Breast epithelium (tissue), 3 donors: ENCODE measurements at regions not wholly inside any gene's neighbourhood (a gene's known extent, or its start where the extent isn't known, plus 50 kb on each side); places are given as distances from the start of the nearest gene placed in this dataset.

Experiments used
- POLR2A ChIP-seq: fragments of 450-650 bp; IDR thresholded peaks from one replicate; pipeline ENCODE4 v1.6.1; 2016; ENCODE audit warnings: antibody characterized with exemption, mild to moderate bottlenecking, moderate library complexity
- TF ChIP-seq, protein P1 (sequence below), 3 donors: fragments of 450-650 bp; IDR thresholded peaks; one replicate each; pipeline ENCODE4 v1.5.1; 2016 to 2017; ENCODE audit warnings: antibody characterized with exemption in 3 of 3, mild to moderate bottlenecking in 3 of 3, moderate library complexity in 3 of 3

DNA sequence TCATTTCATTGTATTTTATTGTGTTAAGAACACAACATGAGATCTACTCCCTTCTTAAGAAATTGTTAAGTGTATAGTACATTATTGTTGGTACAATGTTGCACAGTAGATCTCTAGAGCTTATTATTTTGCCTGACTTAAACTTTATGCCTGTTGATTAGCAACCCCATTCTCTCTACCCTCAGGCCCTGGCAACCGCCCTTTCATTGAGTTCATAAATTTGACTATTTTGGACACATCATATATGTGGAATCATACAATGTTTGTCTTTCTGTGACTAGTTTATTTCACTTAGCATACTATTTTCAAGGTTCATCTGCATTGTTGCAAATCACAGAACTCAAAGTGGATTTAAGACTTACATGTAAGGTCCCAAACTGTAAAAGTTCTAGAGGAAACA lies 222.1 kb downstream of the IL15 start:
- TF ChIP-seq POLR2A: no peak
- TF ChIP-seq, protein P1, sequence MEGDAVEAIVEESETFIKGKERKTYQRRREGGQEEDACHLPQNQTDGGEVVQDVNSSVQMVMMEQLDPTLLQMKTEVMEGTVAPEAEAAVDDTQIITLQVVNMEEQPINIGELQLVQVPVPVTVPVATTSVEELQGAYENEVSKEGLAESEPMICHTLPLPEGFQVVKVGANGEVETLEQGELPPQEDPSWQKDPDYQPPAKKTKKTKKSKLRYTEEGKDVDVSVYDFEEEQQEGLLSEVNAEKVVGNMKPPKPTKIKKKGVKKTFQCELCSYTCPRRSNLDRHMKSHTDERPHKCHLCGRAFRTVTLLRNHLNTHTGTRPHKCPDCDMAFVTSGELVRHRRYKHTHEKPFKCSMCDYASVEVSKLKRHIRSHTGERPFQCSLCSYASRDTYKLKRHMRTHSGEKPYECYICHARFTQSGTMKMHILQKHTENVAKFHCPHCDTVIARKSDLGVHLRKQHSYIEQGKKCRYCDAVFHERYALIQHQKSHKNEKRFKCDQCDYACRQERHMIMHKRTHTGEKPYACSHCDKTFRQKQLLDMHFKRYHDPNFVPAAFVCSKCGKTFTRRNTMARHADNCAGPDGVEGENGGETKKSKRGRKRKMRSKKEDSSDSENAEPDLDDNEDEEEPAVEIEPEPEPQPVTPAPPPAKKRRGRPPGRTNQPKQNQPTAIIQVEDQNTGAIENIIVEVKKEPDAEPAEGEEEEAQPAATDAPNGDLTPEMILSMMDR (IDR thresholded peaks at IDR 0.05): no peak
